Right ventricle myocardium superior (tissue), 1 donor: ENCODE measurements at regions not wholly inside any gene's neighbourhood (a gene's known extent, or its start where the extent isn't known, plus 50 kb on each side); places are given as distances from the start of the nearest gene placed in this dataset.
"Not testable (repeated sequence)": the region's sequence is repeated elsewhere in the genome, so short reads cannot be mapped to it uniquely, and the experiment has no call there.

Experiments used
- ATAC-seq: fragments of 200-7000 bp; cut with Tn5 transposase; one replicate; pipeline ENCODE4 v1.9.1; 2020; ENCODE audit warnings: mild to moderate bottlenecking; ENCODE audit not compliant: poor library complexity
- DNase-seq: peaks from one replicate; pipeline ENCODE4 v3.0.0-alpha.2; 2020
- intact Hi-C: fragments of 100-400 bp; cut with DNase I; formaldehyde crosslinking; loops from one replicate; pipeline ENCODE4 v1.11.2; 2022
- donor health status: DM: no; HTN: yes; CAD: no; lungs with severe emphysema.

- ATAC-seq (no peak), DNase-seq (no peak)
- intact Hi-C loops, result no loop called here
These were observed 166.1 kb downstream of the RPS24 start for GRCh38 chr10:78199759-78200158.

- DNase-seq (no peak), ATAC-seq (no peak)
- intact Hi-C loops, result no loop called here
These were observed 167.0 kb downstream of the RPS24 start for GRCh38 chr10:78200686-78201085.

GRCh38 chr10:78202386-78202785 is 168.7 kb downstream of the RPS24 start:
- ATAC-seq, result no peak
- intact Hi-C loops, result no loop called here
- DNase-seq, result no peak

- intact Hi-C loops, result no loop called here
- DNase-seq (peak; percentile 69), ATAC-seq (peak; percentile 93)
These were observed 170.5 kb downstream of the RPS24 start for GRCh38 chr10:78203915-78204818.

- no peak for DNase-seq
- intact Hi-C loops, result no loop called here
- ATAC-seq, result no peak
These were observed 171.9 kb downstream of the RPS24 start for GRCh38 chr10:78205457-78206016.

GRCh38 chr10:78207216-78207615 is 173.6 kb downstream of the RPS24 start:
- DNase-seq (no peak), ATAC-seq (no peak)
- intact Hi-C loops, result no loop called here

GRCh38 chr10:78207776-78208175 is 174.1 kb downstream of the RPS24 start:
- ATAC-seq, result no peak
- DNase-seq, result no peak
- intact Hi-C loops, result no loop called here

GRCh38 chr10:78209970-78210369 is 176.3 kb downstream of the RPS24 start:
- intact Hi-C loops, result loop anchor here (10.0 kb wide), 2 partner anchors 315 to 985 kb away; no protein-coding TSS in a partner anchor
- DNase-seq (no peak), ATAC-seq (no peak)

- intact Hi-C loops, result loop anchor here (10.0 kb wide), 2 partner anchors 314 to 984 kb away; no protein-coding TSS in a partner anchor
- no peak for DNase-seq
- ATAC-seq, result no peak
These were observed 176.9 kb downstream of the RPS24 start for GRCh38 chr10:78210548-78210947.

GRCh38 chr10:78210976-78211375 is 177.3 kb downstream of the RPS24 start:
- no peak for DNase-seq
- no peak for ATAC-seq
- intact Hi-C loops, result loop anchor here (10.0 kb wide), 2 partner anchors 314 to 984 kb away; no protein-coding TSS in a partner anchor

- peak; percentile 30 for ATAC-seq
- intact Hi-C loops, result loop anchor here (10.0 kb wide), 2 partner anchors 313 to 983 kb away; no protein-coding TSS in a partner anchor
- no peak for DNase-seq
These were observed 177.9 kb downstream of the RPS24 start for GRCh38 chr10:78211561-78212051.

GRCh38 chr10:78212060-78212785 is 178.6 kb downstream of the RPS24 start:
- intact Hi-C loops, result loop anchor here (10.0 kb wide), 2 partner anchors 313 to 983 kb away; no protein-coding TSS in a partner anchor
- DNase-seq (peak; percentile 72), ATAC-seq (peak; percentile 56)

- ATAC-seq (no peak), DNase-seq (no peak)
- intact Hi-C loops, result loop anchor here (10.0 kb wide), 2 partner anchors 312 to 982 kb away; no protein-coding TSS in a partner anchor
These were observed 179.1 kb downstream of the RPS24 start for GRCh38 chr10:78212786-78213175.

GRCh38 chr10:78214955-78215354 is 181.3 kb downstream of the RPS24 start:
- DNase-seq, result no peak
- intact Hi-C loops, result loop anchor here (10.0 kb wide), 2 partner anchors 310 to 980 kb away; no protein-coding TSS in a partner anchor
- peak; percentile 16 for ATAC-seq

GRCh38 chr10:78215645-78216044 is 182.0 kb downstream of the RPS24 start:
- peak; percentile 84 for DNase-seq
- ATAC-seq, result peak; percentile 87
- intact Hi-C loops, result loop anchor here (10.0 kb wide), 2 partner anchors 309 to 979 kb away; no protein-coding TSS in a partner anchor

GRCh38 chr10:78217336-78217735 is 183.7 kb downstream of the RPS24 start:
- DNase-seq (no peak), ATAC-seq (no peak)
- intact Hi-C loops, result loop anchor here (10.0 kb wide), 2 partner anchors 307 to 977 kb away; no protein-coding TSS in a partner anchor

- intact Hi-C loops, result loop anchor here (10.0 kb wide), 2 partner anchors 306 to 976 kb away; no protein-coding TSS in a partner anchor
- DNase-seq, result no peak
- no peak for ATAC-seq
These were observed 185.3 kb downstream of the RPS24 start for GRCh38 chr10:78218798-78219490.

- ATAC-seq, DNase-seq: not testable (repeated sequence)
- intact Hi-C loops, result loop anchor here (10.0 kb wide), 2 partner anchors 305 to 975 kb away; no protein-coding TSS in a partner anchor
These were observed 185.9 kb downstream of the RPS24 start for GRCh38 chr10:78219568-78219967.
